Right ventricle myocardium inferior (tissue), 1 donor: ENCODE measurements at regions not wholly inside any gene's neighbourhood (a gene's known extent, or its start where the extent isn't known, plus 50 kb on each side); places are given as distances from the start of the nearest gene placed in this dataset.
"Not testable (repeated sequence)": the region's sequence is repeated elsewhere in the genome, so short reads cannot be mapped to it uniquely, and the experiment has no call there.

Experiments
- ATAC-seq: fragments of 200-7000 bp; cut with Tn5 transposase; one replicate; pipeline ENCODE4 v1.9.1; 2020; ENCODE audit warnings: mild to moderate bottlenecking, moderate library complexity
- DNase-seq: peaks from one replicate; pipeline ENCODE4 v3.0.0; 2021; ENCODE audit errors: missing footprints
- intact Hi-C: fragments of 100-400 bp; cut with DNase I; formaldehyde crosslinking; loops from one replicate; pipeline ENCODE4 v1.11.0; 2022
- donor health status: DM: no; HTN: yes; CAD: no; lungs with severe emphysema.

DNA sequence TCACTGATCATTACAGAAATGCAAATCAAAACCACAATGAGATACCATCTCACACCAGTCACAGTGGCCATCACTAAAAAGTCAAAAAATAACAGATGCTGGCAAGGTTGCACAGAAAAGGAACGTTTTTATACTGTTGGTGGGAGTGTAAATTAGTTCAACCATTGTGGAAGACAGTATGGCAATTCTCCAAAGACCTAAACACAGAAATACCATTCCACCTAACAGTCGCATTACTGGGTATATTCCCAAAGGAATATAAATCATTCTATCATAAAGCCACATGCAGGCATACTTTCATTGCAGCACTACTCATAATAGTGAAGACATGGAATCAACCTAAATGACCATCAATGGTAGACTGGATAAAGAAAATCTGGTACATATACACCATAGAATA is 83.2 kb upstream of the ARID5B start:
- ATAC-seq, DNase-seq, intact Hi-C loops: not testable (repeated sequence)

DNA sequence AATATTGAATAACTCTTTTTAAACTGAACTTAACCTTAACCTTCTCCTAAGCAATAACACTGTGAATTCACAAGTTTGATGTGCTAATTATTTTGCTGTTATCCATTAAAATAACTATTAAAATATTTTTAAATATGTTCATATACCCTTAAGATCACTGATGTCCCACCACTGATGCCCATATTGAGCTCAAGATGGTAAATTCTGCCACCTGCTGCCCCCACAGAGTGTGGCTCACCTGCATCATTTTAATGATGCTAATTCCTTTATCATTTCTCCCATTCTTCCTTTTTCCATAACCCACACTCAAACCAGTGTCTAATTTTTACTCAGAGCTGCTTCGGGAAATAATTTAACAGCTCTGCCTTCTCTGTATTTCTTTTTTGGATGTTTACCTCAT is 82.3 kb upstream of the ARID5B start:
- intact Hi-C loops: no loop called here
- no peak for ATAC-seq
- no peak for DNase-seq

DNA sequence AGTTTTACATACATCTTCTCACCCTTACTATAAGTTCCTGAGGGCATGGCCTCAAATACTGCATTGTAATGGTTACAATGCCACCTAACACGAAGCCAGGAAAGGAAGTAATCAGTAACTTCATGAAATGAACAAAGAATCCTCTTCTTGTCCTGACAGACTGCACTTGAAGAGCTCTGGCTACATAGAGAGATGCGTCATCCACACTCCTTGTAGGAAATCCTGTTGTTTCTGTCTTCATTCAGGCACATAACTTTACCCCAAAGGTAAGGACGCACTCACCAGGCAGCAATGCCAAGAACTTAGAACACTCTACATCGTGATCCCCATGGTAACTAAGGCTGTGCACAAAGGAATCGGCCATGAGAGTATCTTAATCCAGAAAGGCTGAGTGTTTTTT is 80.3 kb upstream of the ARID5B start:
- no peak for ATAC-seq
- no peak for DNase-seq
- intact Hi-C loops: no loop called here

DNA sequence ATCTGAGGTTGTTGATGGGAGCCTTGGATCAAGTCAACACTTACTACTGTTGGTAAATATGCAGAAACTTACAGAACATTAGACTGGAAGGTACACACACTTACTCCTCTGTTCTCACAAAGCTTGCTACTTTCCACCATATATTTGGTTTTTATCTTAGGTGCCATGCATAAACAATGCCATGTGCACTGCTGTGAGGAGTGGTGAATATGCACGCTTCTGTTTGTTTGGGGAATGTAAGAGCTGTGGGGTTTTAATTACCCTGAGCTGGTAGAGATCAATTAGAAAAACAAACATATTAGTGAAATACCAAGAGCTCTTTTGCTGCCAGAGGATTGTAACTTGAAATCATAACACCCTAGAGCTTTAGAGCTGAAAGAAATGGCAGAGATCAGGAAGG is 79.8 kb upstream of the ARID5B start:
- ATAC-seq (no peak), DNase-seq (no peak)
- intact Hi-C loops: no loop called here

DNA sequence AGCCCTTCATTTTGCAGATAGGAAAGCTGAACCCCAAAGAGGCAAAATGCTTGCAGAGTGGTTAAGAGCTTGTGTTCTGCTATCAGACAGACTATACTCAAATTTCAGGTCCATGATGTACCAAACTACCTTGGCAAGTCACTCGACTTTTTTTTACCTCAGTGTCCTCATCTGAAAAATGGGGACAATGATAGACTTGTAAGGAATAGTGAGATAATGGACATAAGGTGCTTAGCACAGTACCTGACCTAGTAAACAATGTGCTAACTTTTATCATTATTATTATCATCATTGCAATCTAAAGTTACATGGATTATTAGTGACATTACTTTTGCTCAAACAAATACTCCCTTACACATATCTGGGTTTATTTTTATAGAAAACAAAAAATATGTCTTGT is 79.4 kb upstream of the ARID5B start:
- DNase-seq (no peak), ATAC-seq (no peak)
- intact Hi-C loops: no loop called here

DNA sequence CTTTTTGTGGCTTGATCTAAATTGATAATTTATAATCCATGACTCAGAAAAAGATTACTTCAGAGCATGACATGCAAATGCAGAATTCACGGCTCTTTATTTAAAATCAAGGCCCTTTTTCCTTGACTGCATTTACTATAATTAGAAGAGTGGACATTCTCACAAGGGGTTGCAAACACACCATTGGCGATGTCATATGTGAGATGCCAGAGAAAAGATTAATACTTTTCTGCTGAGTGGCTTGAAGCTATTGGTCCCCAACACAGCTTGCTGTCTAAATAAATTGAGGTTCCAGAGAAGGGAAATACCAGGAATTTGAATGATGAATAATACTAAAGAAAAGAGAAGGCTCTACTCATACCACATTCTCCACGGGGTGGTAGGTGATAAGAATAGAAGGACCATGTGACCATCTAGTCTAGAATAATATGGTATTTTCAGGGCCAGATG is 78.7 kb upstream of the ARID5B start:
- DNase-seq (no peak), ATAC-seq (no peak)
- intact Hi-C loops: no loop called here

DNA sequence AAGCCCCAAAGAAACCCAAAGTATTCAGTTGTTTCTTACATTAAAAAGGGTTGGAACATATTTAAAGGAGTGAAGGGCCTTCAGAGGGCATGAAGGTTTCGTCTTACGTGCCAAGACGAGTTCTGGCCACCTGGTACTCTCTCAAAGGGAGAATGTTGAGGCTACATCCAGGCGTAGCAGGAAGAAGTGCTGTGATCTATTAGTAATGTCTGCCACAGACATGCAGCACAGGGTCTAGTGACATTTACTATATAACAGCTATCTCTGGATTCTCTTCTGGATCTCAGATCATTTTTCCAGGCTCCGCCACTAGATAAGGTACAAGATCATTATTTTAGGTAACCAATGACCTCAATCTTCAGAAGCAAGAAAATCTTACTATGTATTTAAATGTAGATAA is 76.5 kb upstream of the ARID5B start:
- ATAC-seq (no peak), DNase-seq (no peak)
- intact Hi-C loops: no loop called here

DNA sequence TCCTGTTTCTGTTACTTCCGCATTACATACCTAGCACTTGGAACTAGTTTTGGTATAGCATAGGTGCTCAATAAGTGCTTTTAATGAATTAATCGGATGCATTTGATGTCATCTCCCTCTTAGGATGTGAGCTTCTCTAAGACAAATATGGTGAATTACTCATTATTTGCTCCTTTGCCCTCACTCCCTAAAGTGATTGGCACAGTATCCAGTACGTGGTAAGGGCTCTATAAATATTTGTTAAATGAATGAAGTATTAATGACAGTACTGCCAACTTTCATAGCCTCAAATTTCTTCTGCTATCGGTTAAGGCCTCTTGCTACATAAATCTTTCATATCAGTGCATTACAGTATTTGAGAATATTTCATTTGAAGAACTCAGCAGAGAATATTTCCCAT is 75.9 kb upstream of the ARID5B start:
- intact Hi-C loops: no loop called here
- no peak for DNase-seq
- ATAC-seq: no peak

DNA sequence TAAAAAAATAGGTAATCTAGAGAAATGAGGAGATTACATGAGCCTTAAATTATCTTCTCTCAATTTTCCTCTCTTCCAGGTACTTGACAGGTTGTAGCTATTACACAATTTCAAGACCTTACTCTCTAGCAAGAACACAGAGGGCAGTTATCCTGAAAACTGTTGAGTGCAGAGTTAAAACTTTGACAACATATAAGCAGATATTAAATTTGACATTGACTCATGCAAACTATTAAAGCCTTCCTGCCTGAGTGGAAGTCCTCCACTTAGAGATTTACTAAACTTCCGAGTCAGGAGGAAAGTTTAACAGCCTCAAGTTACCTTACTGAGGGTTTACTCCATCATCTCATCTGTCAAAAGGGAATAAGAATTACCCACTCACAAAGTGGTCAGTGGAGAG is 73.5 kb upstream of the ARID5B start:
- no peak for ATAC-seq
- no peak for DNase-seq
- intact Hi-C loops: no loop called here

DNA sequence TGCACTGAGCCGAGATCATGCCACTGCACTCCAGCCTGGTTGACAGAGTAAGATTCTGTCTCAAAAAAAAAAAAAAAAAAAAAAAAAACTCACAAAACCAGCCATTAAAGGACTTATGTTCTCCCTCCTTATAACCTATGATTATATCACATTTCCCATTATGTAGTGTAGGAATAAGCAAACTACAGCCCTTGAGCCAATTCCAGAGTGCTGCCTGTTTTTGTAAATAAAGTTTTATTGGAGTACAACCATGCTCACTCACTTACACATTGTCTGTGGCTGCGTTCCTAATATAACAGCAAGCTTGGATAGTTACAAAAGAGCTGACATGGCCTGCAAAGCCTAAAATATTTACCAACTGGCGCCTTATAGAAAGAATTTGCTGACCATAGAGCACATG is 72.7 kb upstream of the ARID5B start:
- DNase-seq (no peak), ATAC-seq (no peak)
- intact Hi-C loops: no loop called here

DNA sequence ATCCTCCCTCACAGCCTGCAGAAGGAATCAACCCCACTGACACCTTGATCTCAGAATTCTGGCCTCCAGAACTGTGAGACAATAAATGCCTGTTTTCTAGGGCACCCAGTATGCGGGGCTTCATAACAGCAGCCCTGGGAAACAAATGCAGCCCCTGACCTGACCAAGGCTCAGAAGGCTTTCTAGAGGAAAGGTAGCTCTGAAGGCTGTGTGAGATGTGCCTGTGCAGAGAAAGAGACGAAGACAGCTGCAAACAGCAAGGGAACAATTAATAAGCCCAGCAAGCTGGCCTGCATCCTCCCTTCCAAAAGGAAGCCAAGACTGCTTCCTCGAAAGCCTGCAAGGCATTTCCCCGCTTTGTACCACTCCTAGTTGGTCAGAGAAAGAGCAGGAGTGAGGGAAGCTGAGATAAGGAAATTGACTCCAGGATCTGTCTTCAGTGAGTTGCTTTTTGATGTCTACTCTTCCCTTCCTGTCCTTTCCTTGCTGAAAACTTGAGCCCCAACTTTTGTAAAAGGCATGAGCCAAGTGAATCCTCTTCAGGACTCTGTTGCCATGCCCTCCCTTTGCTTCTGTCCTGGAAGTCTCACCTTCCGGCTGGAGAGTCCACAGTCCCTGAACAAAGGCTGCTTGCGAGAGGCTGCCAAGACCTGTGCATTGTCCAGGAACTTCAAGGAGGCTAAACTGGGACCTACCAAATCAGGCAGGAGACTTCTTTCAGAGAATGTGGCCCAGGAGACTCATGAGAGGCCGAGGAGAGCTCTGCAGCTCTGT is 71.2 kb upstream of the ARID5B start:
- intact Hi-C loops: loop anchor here (10.0 kb wide), 1 partner anchor 165 kb away; the partner anchor contains the start of gene CABCOCO1
- no peak for ATAC-seq
- DNase-seq: no peak

DNA sequence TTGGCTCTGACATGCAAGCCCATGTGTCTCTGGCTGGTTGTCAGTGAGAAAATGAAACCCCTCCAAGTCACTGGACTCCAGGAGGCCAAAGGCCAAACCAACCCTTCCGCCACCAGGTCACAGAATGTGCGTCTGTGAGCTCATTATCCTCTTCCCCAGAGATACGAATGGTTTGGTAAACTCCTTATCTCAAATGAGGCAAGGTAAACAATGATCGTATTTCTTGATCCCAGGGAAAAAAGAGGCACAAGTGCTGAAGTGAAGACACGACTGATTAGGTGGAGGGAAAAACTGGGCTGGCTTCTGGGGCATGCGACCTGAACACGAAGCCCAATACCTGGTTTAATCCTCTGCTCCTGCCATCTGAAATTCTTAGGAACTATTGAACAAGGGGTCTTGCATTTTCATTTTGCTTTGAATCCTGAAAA is 70.6 kb upstream of the ARID5B start:
- ATAC-seq (no peak), DNase-seq (no peak)
- intact Hi-C loops: loop anchor here (10.0 kb wide), 1 partner anchor 166 kb away; the partner anchor contains the start of gene CABCOCO1

DNA sequence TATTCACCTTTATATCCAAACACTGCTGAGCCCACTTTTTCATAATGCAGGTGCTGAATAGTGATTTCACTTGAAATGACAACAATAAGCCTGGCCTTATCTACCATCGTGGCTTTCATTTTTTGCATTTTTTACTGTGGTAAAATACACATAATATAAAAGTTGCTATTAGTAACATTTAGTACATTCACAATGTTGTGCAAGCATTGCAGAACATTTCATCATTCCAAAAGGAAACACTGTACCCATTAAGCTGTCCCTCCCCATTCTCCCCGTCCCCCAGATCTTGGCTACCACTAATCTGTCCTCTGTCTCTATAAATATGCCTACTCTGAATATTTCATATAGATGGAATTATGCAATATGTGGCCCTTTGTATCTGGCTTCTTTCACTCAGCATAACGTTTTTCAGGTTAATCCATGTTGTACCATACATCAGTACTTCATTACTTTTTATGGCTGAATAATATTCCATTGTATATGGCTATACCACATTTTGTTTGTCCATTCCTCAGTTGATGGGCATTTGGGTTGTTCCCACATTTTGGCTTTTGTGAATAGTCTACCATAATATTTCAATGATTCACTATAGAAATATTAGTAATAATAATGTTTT is 68.5 kb upstream of the ARID5B start:
- intact Hi-C loops: loop anchor here (10.0 kb wide), 1 partner anchor 168 kb away; the partner anchor contains the start of gene CABCOCO1
- DNase-seq (no peak), ATAC-seq (no peak)

DNA sequence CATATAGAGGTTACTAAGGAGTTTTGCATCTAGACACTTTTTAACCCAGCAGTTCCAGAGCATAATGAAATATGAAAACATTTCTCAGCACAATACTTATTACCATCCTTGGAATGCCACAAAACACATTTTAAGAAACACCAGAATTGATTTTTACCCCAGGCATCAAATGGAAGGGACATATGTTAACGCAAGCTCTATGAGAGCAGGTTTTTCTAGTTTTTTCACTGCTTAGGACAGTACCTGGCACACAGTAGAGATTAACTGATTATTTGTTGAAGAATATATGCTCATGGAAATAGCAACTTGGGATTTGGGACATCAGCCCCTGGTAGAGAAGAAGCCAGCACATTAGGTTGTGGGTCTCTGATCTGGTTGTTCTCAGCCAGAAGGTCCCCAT is 67.0 kb upstream of the ARID5B start:
- ATAC-seq: no peak
- intact Hi-C loops: loop anchor here (10.0 kb wide), 1 partner anchor 170 kb away; the partner anchor contains the start of gene CABCOCO1

DNA sequence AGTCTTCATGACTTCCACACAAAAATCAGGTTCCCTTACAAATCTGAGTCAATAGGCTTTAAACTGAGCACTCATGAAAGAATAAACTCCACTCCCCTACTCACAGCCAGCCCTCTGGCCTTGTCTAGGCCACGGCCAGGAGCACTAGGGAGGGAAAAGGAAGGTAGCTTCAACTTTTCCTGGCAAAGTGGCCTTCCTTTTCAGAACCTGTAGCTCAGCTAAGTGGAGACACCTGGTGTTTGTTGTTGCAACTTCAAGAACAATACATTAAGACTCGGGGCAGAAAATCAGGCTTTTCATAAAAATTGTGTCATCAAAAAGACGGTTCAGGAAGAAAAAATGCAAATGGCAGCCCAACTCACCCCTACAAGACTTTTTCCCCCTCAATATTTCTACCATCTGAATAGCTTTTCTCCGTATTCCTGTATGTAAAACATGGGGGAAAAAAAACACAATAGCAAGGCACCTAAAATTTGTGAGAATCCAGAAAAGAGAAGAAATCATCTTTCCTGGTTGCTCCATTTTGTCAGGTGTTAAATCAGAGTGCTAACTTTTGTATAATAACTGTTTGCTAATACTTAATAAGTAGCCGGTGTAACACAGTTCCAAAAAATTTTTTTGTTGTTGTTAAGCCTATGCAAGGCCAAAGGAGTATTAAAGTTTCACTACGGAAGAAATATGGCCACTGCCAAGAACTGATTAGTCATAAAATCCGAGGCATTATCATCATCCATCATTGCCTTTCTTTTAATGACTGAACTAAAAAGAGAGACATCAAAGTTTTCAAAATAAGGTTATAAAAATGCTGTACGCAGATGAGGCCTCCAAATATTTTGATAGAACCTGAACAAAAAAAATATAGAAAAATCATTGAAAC is 66.2 kb upstream of the ARID5B start:
- intact Hi-C loops: loop anchor here (10.0 kb wide), 1 partner anchor 171 kb away; the partner anchor contains the start of gene CABCOCO1
- ATAC-seq: no peak
- DNase-seq: no peak

More for the DNA sequence above, 67.0 kb upstream of the ARID5B start:
- DNase-seq: no peak

DNA sequence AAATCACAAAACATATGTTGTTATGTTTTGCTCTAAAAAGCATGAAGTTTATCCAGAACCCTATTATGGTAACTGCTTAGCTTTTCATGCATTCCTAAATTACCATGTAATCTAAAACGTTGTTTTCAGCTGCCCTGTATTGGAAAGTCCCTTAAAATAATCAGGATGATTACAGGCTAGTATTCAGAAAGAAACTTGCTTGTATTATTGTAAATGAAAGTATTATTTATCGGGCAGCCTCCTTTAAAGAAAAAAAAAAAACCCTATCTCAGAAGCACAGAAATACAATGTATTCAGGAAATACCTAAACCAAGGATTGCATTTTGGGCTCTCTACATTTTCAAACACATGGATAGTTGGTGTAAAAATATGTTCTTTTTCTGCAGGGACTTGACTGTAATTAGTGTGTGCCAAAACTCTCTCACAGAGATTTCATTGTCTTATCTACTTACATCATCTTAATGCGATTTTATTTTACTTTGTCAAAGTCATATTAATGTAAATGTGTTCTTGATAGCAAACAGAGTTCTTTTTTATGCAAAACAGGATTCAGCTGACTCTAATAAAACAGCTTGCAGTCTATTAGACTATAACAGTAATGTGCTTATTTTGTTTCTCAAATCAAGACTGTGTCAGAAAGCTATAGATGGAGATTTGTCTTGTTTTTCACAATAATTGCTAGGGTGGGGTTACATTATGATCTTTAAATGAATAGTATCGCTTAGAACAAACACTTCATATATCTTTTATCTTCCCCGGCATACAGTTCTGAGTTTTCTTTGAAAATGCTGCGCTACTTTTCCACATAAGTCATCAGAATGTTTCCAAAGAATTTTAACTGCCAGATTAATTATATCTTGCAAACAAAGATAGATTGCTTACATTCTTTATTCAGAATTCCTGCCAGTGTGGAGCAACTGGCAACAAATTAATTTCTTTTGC is 65.3 kb upstream of the ARID5B start:
- intact Hi-C loops: loop anchor here (10.0 kb wide), 1 partner anchor 171 kb away; the partner anchor contains the start of gene CABCOCO1
- no peak for ATAC-seq

DNA sequence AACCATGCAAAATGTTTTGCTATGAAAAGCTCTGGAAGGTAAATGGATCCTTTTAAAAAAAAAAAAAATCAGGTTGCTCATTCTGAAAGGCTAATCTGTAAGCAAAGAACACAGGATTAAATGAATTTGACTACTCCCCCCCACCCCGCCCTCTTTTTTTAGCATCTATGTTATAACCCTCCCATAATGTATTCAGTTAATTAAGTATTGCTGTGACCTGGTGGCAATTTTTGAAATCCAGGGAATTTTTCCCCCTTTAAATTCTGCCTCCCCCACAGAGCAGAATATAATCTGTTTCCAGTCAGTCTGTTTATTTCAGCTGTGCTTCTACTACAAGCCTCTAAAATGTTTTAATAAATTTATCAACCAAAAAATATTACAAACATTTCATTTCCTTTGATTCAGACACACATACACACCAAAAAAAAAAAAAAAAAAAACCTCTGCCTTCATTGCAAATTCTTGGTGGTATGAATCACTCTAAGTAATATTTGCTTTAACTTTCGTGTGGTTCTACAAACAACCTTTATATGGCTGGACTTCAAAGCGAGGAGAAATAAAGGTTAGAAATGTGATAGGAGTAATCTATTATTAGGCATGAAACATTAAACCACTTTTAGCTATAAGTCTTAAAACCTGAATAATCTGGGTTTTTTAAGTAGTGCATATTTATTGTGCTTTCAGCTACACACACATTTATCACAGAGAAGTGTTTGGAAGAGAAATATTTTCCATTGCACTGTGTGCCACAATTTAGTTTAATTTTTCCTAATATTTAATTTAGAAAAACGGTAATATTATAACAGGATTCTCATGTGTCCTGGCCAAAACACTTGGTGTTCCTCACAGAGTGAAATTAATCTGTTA is 64.4 kb upstream of the ARID5B start:
- DNase-seq: no peak
- intact Hi-C loops: loop anchor here (10.0 kb wide), 1 partner anchor 172 kb away; the partner anchor contains the start of gene CABCOCO1
- ATAC-seq: no peak

More for the DNA sequence above, 65.3 kb upstream of the ARID5B start:
- DNase-seq: no peak
